ENCODE measurements at regions not wholly inside any gene's neighbourhood (a gene's known extent, or its start where the extent isn't known, plus 50 kb on each side); places are given as distances from the start of the nearest gene placed in this dataset.

GRCh38 chr5:4661836-4662235 lies 478.3 kb upstream of the ADAMTS16 start:
- Mint-ChIP-seq H3K9me3 (peaks cover 3% of the 10 kb centered on the region), H3K27me3 (no peaks in the 10 kb centered on the region), H3K36me3 (no peaks in the 10 kb centered on the region), H3K4me1 (no peaks in the 10 kb centered on the region), H3K27ac (no peak overlapping the region), H3K4me3 (no peak overlapping the region)
- no peak for DNase-seq

- no peaks in the 10 kb centered on the region for H3K4me1 Mint-ChIP-seq
These were observed 477.4 kb upstream of the ADAMTS16 start for GRCh38 chr5:4662756-4663155.

GRCh38 chr5:4665911-4666310 lies 474.2 kb upstream of the ADAMTS16 start:
- DNase-seq = no peak
- H3K27me3 Mint-ChIP-seq = no peaks in the 10 kb centered on the region
- no peaks in the 10 kb centered on the region for H3K4me1 Mint-ChIP-seq
- no peak overlapping the region for H3K27ac Mint-ChIP-seq
- no peaks in the 10 kb centered on the region for H3K36me3 Mint-ChIP-seq
- no peak overlapping the region for H3K4me3 Mint-ChIP-seq
- no peaks in the 10 kb centered on the region for H3K9me3 Mint-ChIP-seq

More at GRCh38 chr5:4662756-4663155, 477.4 kb upstream of the ADAMTS16 start:
- peaks cover 3% of the 10 kb centered on the region for H3K9me3 Mint-ChIP-seq
- no peak for DNase-seq
- H3K27ac Mint-ChIP-seq = no peak overlapping the region
- H3K27me3 Mint-ChIP-seq = no peaks in the 10 kb centered on the region
- H3K4me3 Mint-ChIP-seq = no peak overlapping the region
- H3K36me3 Mint-ChIP-seq = no peaks in the 10 kb centered on the region

GRCh38 chr5:4674166-4674565 lies 466.0 kb upstream of the ADAMTS16 start:
- Mint-ChIP-seq H3K4me1 (no peaks in the 10 kb centered on the region), H3K4me3 (no peak overlapping the region), H3K36me3 (no peaks in the 10 kb centered on the region), H3K27ac (no peak overlapping the region), H3K9me3 (no peaks in the 10 kb centered on the region), H3K27me3 (no peaks in the 10 kb centered on the region)
- no peak for DNase-seq

- Mint-ChIP-seq H3K27ac (no peak overlapping the region), H3K4me1 (no peaks in the 10 kb centered on the region)
These were observed 463.2 kb upstream of the ADAMTS16 start for GRCh38 chr5:4676934-4677333.

GRCh38 chr5:4684946-4685345 lies 455.2 kb upstream of the ADAMTS16 start:
- no peak for DNase-seq
- peaks cover 16% of the 10 kb centered on the region for H3K9me3 Mint-ChIP-seq
- no peaks in the 10 kb centered on the region for H3K4me1 Mint-ChIP-seq
- H3K27ac Mint-ChIP-seq = no peak overlapping the region
- no peaks in the 10 kb centered on the region for H3K36me3 Mint-ChIP-seq
- H3K27me3 Mint-ChIP-seq = no peaks in the 10 kb centered on the region
- H3K4me3 Mint-ChIP-seq = no peak overlapping the region

More at GRCh38 chr5:4676934-4677333, 463.2 kb upstream of the ADAMTS16 start:
- no peaks in the 10 kb centered on the region for H3K27me3 Mint-ChIP-seq
- no peak overlapping the region for H3K4me3 Mint-ChIP-seq
- no peaks in the 10 kb centered on the region for H3K36me3 Mint-ChIP-seq
- peaks cover 3% of the 10 kb centered on the region for H3K9me3 Mint-ChIP-seq
- no peak for DNase-seq

GRCh38 chr5:4698596-4698995 lies 441.5 kb upstream of the ADAMTS16 start:
- H3K27ac Mint-ChIP-seq = no peak overlapping the region
- H3K4me1 Mint-ChIP-seq = no peaks in the 10 kb centered on the region
- H3K9me3 Mint-ChIP-seq = peaks cover 7% of the 10 kb centered on the region
- no peaks in the 10 kb centered on the region for H3K27me3 Mint-ChIP-seq
- no peak overlapping the region for H3K4me3 Mint-ChIP-seq
- H3K36me3 Mint-ChIP-seq = no peaks in the 10 kb centered on the region
- DNase-seq = no peak

GRCh38 chr5:4699592-4699991 lies 440.5 kb upstream of the ADAMTS16 start:
- no peaks in the 10 kb centered on the region for H3K36me3 Mint-ChIP-seq
- H3K4me1 Mint-ChIP-seq = no peaks in the 10 kb centered on the region
- peaks cover 7% of the 10 kb centered on the region for H3K9me3 Mint-ChIP-seq
- no peaks in the 10 kb centered on the region for H3K27me3 Mint-ChIP-seq
- H3K4me3 Mint-ChIP-seq = no peak overlapping the region
- DNase-seq = no peak
- H3K27ac Mint-ChIP-seq = no peak overlapping the region

- H3K27me3 Mint-ChIP-seq = no peaks in the 10 kb centered on the region
- H3K27ac Mint-ChIP-seq = no peak overlapping the region
- DNase-seq = no peak
- no peaks in the 10 kb centered on the region for H3K4me1 Mint-ChIP-seq
- no peaks in the 10 kb centered on the region for H3K36me3 Mint-ChIP-seq
- peaks cover 7% of the 10 kb centered on the region for H3K9me3 Mint-ChIP-seq
- H3K4me3 Mint-ChIP-seq = no peak overlapping the region
These were observed 440.1 kb upstream of the ADAMTS16 start for GRCh38 chr5:4700069-4700468.

GRCh38 chr5:4700871-4701270 lies 439.3 kb upstream of the ADAMTS16 start:
- no peaks in the 10 kb centered on the region for H3K4me1 Mint-ChIP-seq
- no peaks in the 10 kb centered on the region for H3K36me3 Mint-ChIP-seq
- H3K9me3 Mint-ChIP-seq = peaks cover 3% of the 10 kb centered on the region
- no peak overlapping the region for H3K27ac Mint-ChIP-seq
- H3K27me3 Mint-ChIP-seq = no peaks in the 10 kb centered on the region
- H3K4me3 Mint-ChIP-seq = no peak overlapping the region
- no peak for DNase-seq

GRCh38 chr5:4703931-4704458 lies 436.1 kb upstream of the ADAMTS16 start:
- no peak overlapping the region for H3K4me3 Mint-ChIP-seq
- no peaks in the 10 kb centered on the region for H3K36me3 Mint-ChIP-seq
- H3K4me1 Mint-ChIP-seq = no peaks in the 10 kb centered on the region
- no peak for DNase-seq
- peaks cover 1% of the 10 kb centered on the region for H3K9me3 Mint-ChIP-seq
- no peaks in the 10 kb centered on the region for H3K27me3 Mint-ChIP-seq
- no peak overlapping the region for H3K27ac Mint-ChIP-seq

GRCh38 chr5:4704951-4705350 lies 435.2 kb upstream of the ADAMTS16 start:
- peaks cover 1% of the 10 kb centered on the region for H3K9me3 Mint-ChIP-seq
- H3K36me3 Mint-ChIP-seq = no peaks in the 10 kb centered on the region

GRCh38 chr5:4716781-4717180 lies 423.3 kb upstream of the ADAMTS16 start:
- no peak for DNase-seq
- H3K36me3 Mint-ChIP-seq = no peaks in the 10 kb centered on the region
- no peaks in the 10 kb centered on the region for H3K4me1 Mint-ChIP-seq
- no peaks in the 10 kb centered on the region for H3K27me3 Mint-ChIP-seq
- H3K4me3 Mint-ChIP-seq = no peak overlapping the region
- peaks cover 19% of the 10 kb centered on the region for H3K9me3 Mint-ChIP-seq
- H3K27ac Mint-ChIP-seq = no peak overlapping the region

More at GRCh38 chr5:4704951-4705350, 435.2 kb upstream of the ADAMTS16 start:
- H3K4me1 Mint-ChIP-seq = no peaks in the 10 kb centered on the region
- DNase-seq = no peak
- no peak overlapping the region for H3K27ac Mint-ChIP-seq
- no peaks in the 10 kb centered on the region for H3K27me3 Mint-ChIP-seq
- H3K4me3 Mint-ChIP-seq = no peak overlapping the region

- Mint-ChIP-seq H3K4me1 (no peaks in the 10 kb centered on the region), H3K9me3 (peaks cover 14% of the 10 kb centered on the region), H3K27me3 (no peaks in the 10 kb centered on the region), H3K4me3 (no peak overlapping the region), H3K27ac (no peak overlapping the region), H3K36me3 (no peaks in the 10 kb centered on the region)
- DNase-seq = no peak
These were observed 422.7 kb upstream of the ADAMTS16 start for GRCh38 chr5:4717446-4717845.

- no peaks in the 10 kb centered on the region for H3K4me1 Mint-ChIP-seq
- DNase-seq = no peak
- H3K27me3 Mint-ChIP-seq = no peaks in the 10 kb centered on the region
- no peak overlapping the region for H3K4me3 Mint-ChIP-seq
- no peak overlapping the region for H3K27ac Mint-ChIP-seq
- H3K36me3 Mint-ChIP-seq = no peaks in the 10 kb centered on the region
- H3K9me3 Mint-ChIP-seq = peaks cover 8% of the 10 kb centered on the region
These were observed 419.3 kb upstream of the ADAMTS16 start for GRCh38 chr5:4720831-4721230.

- no peaks in the 10 kb centered on the region for H3K4me1 Mint-ChIP-seq
- H3K27me3 Mint-ChIP-seq = no peaks in the 10 kb centered on the region
- peaks cover 8% of the 10 kb centered on the region for H3K9me3 Mint-ChIP-seq
- H3K27ac Mint-ChIP-seq = no peak overlapping the region
- H3K4me3 Mint-ChIP-seq = no peak overlapping the region
- no peaks in the 10 kb centered on the region for H3K36me3 Mint-ChIP-seq
- no peak for DNase-seq
These were observed 417.2 kb upstream of the ADAMTS16 start for GRCh38 chr5:4722886-4723285.
